A673 (cell line): ENCODE measurements at regions not wholly inside any gene's neighbourhood (a gene's known extent, or its start where the extent isn't known, plus 50 kb on each side); places are given as distances from the start of the nearest gene placed in this dataset.

Experiments
- BruUV-seq: library from RNA; stranded (reverse); fragments of 400-500 nt; replicated peaks from 2 replicates; lab custom pipeline; 2021; lab: Mats Ljungman, UMichigan
- CTCF ChIA-PET: fragments of 300-600 bp; sonication (Branson Sonifier 250); formaldehyde crosslinking; loops from one replicate; lab custom pipeline; 2022; ENCODE audit warnings: antibody characterized with exemption; lab: Charles Lee
- POLR2A ChIA-PET: fragments of 300-600 bp; sonication (Branson Sonifier 250); formaldehyde crosslinking; loops from one replicate; lab custom pipeline; 2022; ENCODE audit warnings: antibody characterized with exemption; ENCODE audit not compliant: low non-redundant PET; lab: Charles Lee
- DNase-seq: peaks from one replicate; pipeline ENCODE4 v3.0.0-alpha.2; 2015; ENCODE audit warnings: low spot score
- H3K27ac ChIP-seq: fragments of 200-600 bp; sonication (generic); 2 replicates; pipeline ENCODE4 v1.5.1; 2016; ENCODE audit warnings: mixed run types, low read depth, mild to moderate bottlenecking, mixed read lengths, antibody characterized with exemption, low read length; ENCODE audit not compliant: poor library complexity, severe bottlenecking
- H3K27me3 ChIP-seq: fragments of 200-600 bp; sonication (generic); replicated peaks from 2 replicates; pipeline ENCODE4 v1.6.1; 2017; ENCODE audit warnings: mixed run types, low read depth, mild to moderate bottlenecking, mixed read lengths, antibody characterized with exemption, low read length; ENCODE audit not compliant: insufficient read depth, poor library complexity
- H3K36me3 ChIP-seq: fragments of 200-600 bp; sonication (generic); 2 replicates; pipeline ENCODE4 v1.6.1; 2016; ENCODE audit warnings: mixed run types, mild to moderate bottlenecking, mixed read lengths, antibody characterized with exemption, low read length; ENCODE audit not compliant: insufficient read depth, poor library complexity, severe bottlenecking
- H3K4me1 ChIP-seq: fragments of 200-600 bp; sonication (generic); 2 replicates; pipeline ENCODE4 v1.6.1; 2017; ENCODE audit warnings: mixed run types, mild to moderate bottlenecking, mixed read lengths, antibody characterized with exemption, low read length; ENCODE audit not compliant: insufficient read depth, poor library complexity, severe bottlenecking
- H3K4me3 ChIP-seq: fragments of 200-600 bp; sonication (generic); 2 replicates; pipeline ENCODE4 v1.5.1; 2016; ENCODE audit warnings: low read depth, mixed run types, mild to moderate bottlenecking, mixed read lengths, low read length; ENCODE audit not compliant: poor library complexity, severe bottlenecking
- H3K9me3 ChIP-seq: fragments of 200-600 bp; sonication (generic); 2 replicates; pipeline ENCODE4 v1.6.1; 2016; ENCODE audit warnings: mixed run types, low read depth, mild to moderate bottlenecking, mixed read lengths, antibody characterized with exemption, low read length; ENCODE audit not compliant: poor library complexity, severe bottlenecking
- EZH2 ChIP-seq: fragments of 200-600 bp; sonication (generic); IDR thresholded peaks from 2 replicates; pipeline ENCODE4 v1.6.1; 2017; ENCODE audit warnings: borderline replicate concordance, low read depth, mild to moderate bottlenecking, mixed read lengths, antibody characterized with exemption, low read length; ENCODE audit not compliant: poor library complexity, severe bottlenecking
- intact Hi-C: fragments of 100-400 bp; cut with micrococcal nuclease; formaldehyde crosslinking; loops from one replicate; pipeline ENCODE4 v1.10.0; 2022; ENCODE audit not compliant: unreplicated experiment
- TF ChIP-seq, protein P1 (sequence below): fragments of 300-800, 200-600 bp; sonication (generic); conservative IDR thresholded peaks from 2 replicates; pipeline ENCODE4 v1.5.1; 2017; ENCODE audit warnings: low read depth, mild to moderate bottlenecking, antibody characterized with exemption, low read length, moderate library complexity, mixed read lengths

DNA sequence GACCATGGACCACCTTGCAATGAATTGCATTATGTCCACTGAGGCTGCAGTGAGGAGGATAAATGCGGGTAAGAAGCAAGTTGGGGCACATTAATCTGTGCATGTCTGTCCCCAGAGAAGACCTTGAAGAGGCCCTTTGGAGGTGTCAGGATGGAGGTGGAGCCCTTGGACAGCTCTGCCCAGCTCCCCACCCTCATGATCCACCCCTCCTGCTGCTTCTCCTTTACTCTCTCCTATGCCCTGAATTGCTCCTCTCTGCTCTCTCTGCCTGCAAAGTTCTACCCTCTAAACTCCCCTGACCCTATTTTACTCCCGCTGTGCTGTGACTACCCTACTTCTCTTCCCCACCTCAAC is 292.4 kb upstream of the USP24 start:
- intact Hi-C loops = loop anchor here (5.0 kb wide), 1 partner anchor 55 kb away; no protein-coding TSS in a partner anchor
- BruUV-seq = no TSS peak
- no peaks in the 10 kb centered on the region for H3K36me3 ChIP-seq
- TF ChIP-seq, protein P1, sequence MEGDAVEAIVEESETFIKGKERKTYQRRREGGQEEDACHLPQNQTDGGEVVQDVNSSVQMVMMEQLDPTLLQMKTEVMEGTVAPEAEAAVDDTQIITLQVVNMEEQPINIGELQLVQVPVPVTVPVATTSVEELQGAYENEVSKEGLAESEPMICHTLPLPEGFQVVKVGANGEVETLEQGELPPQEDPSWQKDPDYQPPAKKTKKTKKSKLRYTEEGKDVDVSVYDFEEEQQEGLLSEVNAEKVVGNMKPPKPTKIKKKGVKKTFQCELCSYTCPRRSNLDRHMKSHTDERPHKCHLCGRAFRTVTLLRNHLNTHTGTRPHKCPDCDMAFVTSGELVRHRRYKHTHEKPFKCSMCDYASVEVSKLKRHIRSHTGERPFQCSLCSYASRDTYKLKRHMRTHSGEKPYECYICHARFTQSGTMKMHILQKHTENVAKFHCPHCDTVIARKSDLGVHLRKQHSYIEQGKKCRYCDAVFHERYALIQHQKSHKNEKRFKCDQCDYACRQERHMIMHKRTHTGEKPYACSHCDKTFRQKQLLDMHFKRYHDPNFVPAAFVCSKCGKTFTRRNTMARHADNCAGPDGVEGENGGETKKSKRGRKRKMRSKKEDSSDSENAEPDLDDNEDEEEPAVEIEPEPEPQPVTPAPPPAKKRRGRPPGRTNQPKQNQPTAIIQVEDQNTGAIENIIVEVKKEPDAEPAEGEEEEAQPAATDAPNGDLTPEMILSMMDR = no peak
- TF ChIP-seq EZH2 = no peak
- DNase-seq = no peak
- ChIA-PET CTCF (no interaction called here), POLR2A (no interaction called here)
- peaks cover 80% of the 10 kb centered on the region for H3K27me3 ChIP-seq
- no peak overlapping the region for H3K4me3 ChIP-seq
- no peaks in the 10 kb centered on the region for H3K9me3 ChIP-seq
- H3K4me1 ChIP-seq = no peaks in the 10 kb centered on the region
- H3K27ac ChIP-seq = no peak overlapping the region

GRCh38 chr1:55506740-55507577 is 291.8 kb upstream of the USP24 start:
- no peak for DNase-seq
- Histone ChIP-seq H3K27ac (no peak overlapping the region), H3K27me3 (peaks cover 79% of the 10 kb centered on the region), H3K4me1 (no peaks in the 10 kb centered on the region), H3K9me3 (no peaks in the 10 kb centered on the region), H3K4me3 (no peak overlapping the region), H3K36me3 (no peaks in the 10 kb centered on the region)
- CTCF ChIA-PET = no interaction called here
- BruUV-seq = no TSS peak
- intact Hi-C loops = loop anchor here (5.0 kb wide), 1 partner anchor 55 kb away; no protein-coding TSS in a partner anchor
- POLR2A ChIA-PET = no interaction called here
- TF ChIP-seq EZH2 = no peak
- TF ChIP-seq, protein P1 = no peak

DNA sequence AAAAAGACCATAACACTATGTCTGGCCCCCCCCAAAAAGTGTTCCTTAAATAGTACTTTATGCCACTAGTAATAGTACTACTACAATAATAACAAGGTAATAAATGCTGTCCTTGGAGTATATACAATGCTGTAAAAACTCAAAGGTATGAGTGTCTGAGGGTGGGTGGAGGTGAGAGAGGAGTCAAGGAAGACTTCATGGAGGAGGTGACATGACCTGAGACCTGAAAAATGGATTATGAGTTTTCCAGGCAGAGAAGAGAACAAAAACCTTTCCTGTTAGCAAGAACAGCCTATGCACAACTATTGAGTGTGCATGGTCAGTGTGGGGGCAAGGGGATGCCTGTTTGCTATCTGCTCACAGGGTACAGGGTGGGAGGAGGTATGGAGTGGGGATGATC is 290.2 kb upstream of the USP24 start:
- ChIA-PET CTCF (no interaction called here), POLR2A (no interaction called here)
- BruUV-seq = no TSS peak
- no peaks in the 10 kb centered on the region for H3K4me1 ChIP-seq
- no peak overlapping the region for H3K27ac ChIP-seq
- no peak overlapping the region for H3K4me3 ChIP-seq
- H3K27me3 ChIP-seq = peaks cover 69% of the 10 kb centered on the region
- DNase-seq = no peak
- TF ChIP-seq, protein P1 = no peak
- TF ChIP-seq EZH2 = no peak
- intact Hi-C loops = loop anchor here (5.0 kb wide), 1 partner anchor 57 kb away; no protein-coding TSS in a partner anchor
- no peaks in the 10 kb centered on the region for H3K9me3 ChIP-seq
- H3K36me3 ChIP-seq = no peaks in the 10 kb centered on the region
